Motor neuron (in vitro differentiated cells): ENCODE measurements at regions not wholly inside any gene's neighbourhood (a gene's known extent, or its start where the extent isn't known, plus 50 kb on each side); places are given as distances from the start of the nearest gene placed in this dataset.
"Not testable (repeated sequence)": the region's sequence is repeated elsewhere in the genome, so short reads cannot be mapped to it uniquely, and the experiment has no call there.

Source experiments
- ATAC-seq, 8 experiments: fragments of 200-7000 bp; cut with Tn5 transposase; replicated peaks in 6 of 8; 2 replicates each; pipeline ENCODE4 v1.8.0; 2021; ENCODE audit warnings: mild to moderate bottlenecking in 8 of 8, moderate library complexity in 8 of 8
- H3K27ac ChIP-seq, 2 donors: fragments of 250-450 bp; sonication (Bioruptor Pico); 2 replicates each; pipeline ENCODE4 v1.9.0; 2021; ENCODE audit warnings: antibody characterized with exemption in 2 of 2, mild to moderate bottlenecking in 2 of 2, moderate library complexity in 1 of 2
- H3K4me1 ChIP-seq, 2 donors: fragments of 250-450 bp; sonication (Bioruptor Pico); replicated peaks in 1 of 2; 2 replicates each; pipeline ENCODE4 v1.6.1; 2021; ENCODE audit warnings: antibody characterized with exemption in 2 of 2, mild to moderate bottlenecking in 2 of 2, moderate library complexity in 1 of 2
- H3K4me3 ChIP-seq, 5 donors: fragments of 250-450 bp; sonication (Bioruptor Pico); 2 replicates each; pipeline ENCODE4 v1.9.0; 2021; ENCODE audit warnings: antibody characterized with exemption in 5 of 5, mild to moderate bottlenecking in 5 of 5, moderate library complexity in 4 of 5
- WGBS, 10 experiments: fragments of 450-650 bp; shearing (Covaris generic); methylation state at CpG; one replicate each; pipeline ENCODE4 v1.0.0; 2022; 5-methylcytosine and 5-hydroxymethylcytosine counted together
- in situ Hi-C, 9 experiments: fragments of 400-800 bp; cut with MboI; loops; one replicate each; pipeline ENCODE4 v1.15.0; 2021; ENCODE audit warnings: low sequenced_read_pairs in 9 of 9, low pct_unique_long_range_greater_than_20kb in 2 of 9; ENCODE audit not compliant: unreplicated experiment in 9 of 9

- Histone ChIP-seq H3K4me1 (no peaks in the 10 kb centered on the region), H3K4me3 (no peak overlapping the region), H3K27ac (no peak overlapping the region)
- in situ Hi-C loops: no loop called here
- WGBS, 10 experiments: 72 to 100% (median 86%) methylated on average over 2 to 9 of the region's 10 CpGs; no CpG with 5 or more reads in 2 of the 10 experiments
- no peak for ATAC-seq
These were observed 120.7 kb downstream of the CYP26B1 start for GRCh38 chr2:72026819-72027425.

GRCh38 chr2:72024451-72025175 lies 123.0 kb downstream of the CYP26B1 start:
- no peak for ATAC-seq
- Histone ChIP-seq H3K4me3 (no peak overlapping the region), H3K4me1 (no peaks in the 10 kb centered on the region), H3K27ac (no peak overlapping the region)
- WGBS, 10 experiments: 60 to 100% (median 80%) methylated on average over 1 to 2 of the region's 16 CpGs; no CpG with 5 or more reads in 5 of the 10 experiments
- in situ Hi-C loops: no loop called here

- Histone ChIP-seq H3K4me1 (no peaks in the 10 kb centered on the region), H3K4me3 (no peak overlapping the region), H3K27ac (no peak overlapping the region)
- no peak for ATAC-seq
- in situ Hi-C loops: no loop called here
- WGBS, 10 experiments: 80 to 100% (median 100%) methylated on average over 1 to 2 of the region's 7 CpGs; no CpG with 5 or more reads in 6 of the 10 experiments
These were observed 123.8 kb downstream of the CYP26B1 start for GRCh38 chr2:72023678-72024390.

- WGBS, 10 experiments: no CpG with 5 or more reads among the region's 16 CpGs
- ATAC-seq, H3K4me1 ChIP-seq, H3K27ac ChIP-seq, H3K4me3 ChIP-seq, in situ Hi-C loops: not testable (repeated sequence)
These were observed 126.3 kb downstream of the CYP26B1 start for GRCh38 chr2:72021371-72021770.

- no peak for ATAC-seq
- Histone ChIP-seq H3K27ac (no peak overlapping the region), H3K4me3 (no peak overlapping the region), H3K4me1 (no peaks in the 10 kb centered on the region)
- WGBS, 10 experiments: 20 to 100% (median 42%) methylated on average over 1 of the region's 1 CpG; no CpG with 5 or more reads in 4 of the 10 experiments
- in situ Hi-C loops: no loop called here
These were observed 132.4 kb downstream of the CYP26B1 start for GRCh38 chr2:72015266-72015665.

- 78 to 100% (median 100%) methylated on average over 1 of the region's 1 CpG; no CpG with 5 or more reads in 4 of the 10 experiments for WGBS, 10 experiments
- Histone ChIP-seq H3K4me1 (no peaks in the 10 kb centered on the region), H3K27ac (no peak overlapping the region), H3K4me3 (no peak overlapping the region)
- in situ Hi-C loops: no loop called here
- ATAC-seq: peak in 3 of 8 experiments; percentile 64 to 90 (median 78)
These were observed 132.8 kb downstream of the CYP26B1 start for GRCh38 chr2:72014831-72015230.

- no peak overlapping the region for H3K27ac ChIP-seq
- no peak overlapping the region for H3K4me3 ChIP-seq
- H3K4me1 ChIP-seq: no peaks in the 10 kb centered on the region
- WGBS, 10 experiments: 88 to 100% (median 93%) methylated on average over 1 to 4 of the region's 6 CpGs; no CpG with 5 or more reads in 6 of the 10 experiments
- in situ Hi-C loops: no loop called here
- ATAC-seq: no peak
These were observed 133.9 kb downstream of the CYP26B1 start for GRCh38 chr2:72013726-72014125.

GRCh38 chr2:72012886-72013574 lies 134.6 kb downstream of the CYP26B1 start:
- Histone ChIP-seq H3K4me1 (no peaks in the 10 kb centered on the region), H3K4me3 (no peak overlapping the region), H3K27ac (no peak overlapping the region)
- in situ Hi-C loops: no loop called here
- WGBS, 10 experiments: 86% methylated on average over 6 of the region's 9 CpGs; no CpG with 5 or more reads in 9 of the 10 experiments
- peak; percentile 10 to 96 (median 76) for ATAC-seq

GRCh38 chr2:72011791-72012190 lies 135.9 kb downstream of the CYP26B1 start:
- no peak for ATAC-seq
- WGBS, 10 experiments: 60 to 100% (median 75%) methylated on average over 1 to 6 of the region's 6 CpGs; no CpG with 5 or more reads in 2 of the 10 experiments
- in situ Hi-C loops: no loop called here
- no peak overlapping the region for H3K4me3 ChIP-seq
- H3K4me1 ChIP-seq: no peaks in the 10 kb centered on the region
- no peak overlapping the region for H3K27ac ChIP-seq

- H3K27ac ChIP-seq: no peak overlapping the region
- WGBS, 10 experiments: 80 to 89% (median 83%) methylated on average over 1 to 3 of the region's 3 CpGs; no CpG with 5 or more reads in 7 of the 10 experiments
- ATAC-seq: no peak
- no peaks in the 10 kb centered on the region for H3K4me1 ChIP-seq
- in situ Hi-C loops: no loop called here
- H3K4me3 ChIP-seq: no peak overlapping the region
These were observed 136.3 kb downstream of the CYP26B1 start for GRCh38 chr2:72011370-72011689.

- no peak for ATAC-seq
- in situ Hi-C loops: no loop called here
- no peak overlapping the region for H3K4me3 ChIP-seq
- 50 to 100% (median 75%) methylated on average over 1 to 8 of the region's 13 CpGs; no CpG with 5 or more reads in 1 of the 10 experiments for WGBS, 10 experiments
- H3K27ac ChIP-seq: no peak overlapping the region
- no peaks in the 10 kb centered on the region for H3K4me1 ChIP-seq
These were observed 136.9 kb downstream of the CYP26B1 start for GRCh38 chr2:72010647-72011369.

- in situ Hi-C loops: no loop called here
- 40 to 100% (median 80%) methylated on average over 1 to 7 of the region's 10 CpGs; no CpG with 5 or more reads in 2 of the 10 experiments for WGBS, 10 experiments
- no peaks in the 10 kb centered on the region for H3K4me1 ChIP-seq
- ATAC-seq: no peak
- H3K4me3 ChIP-seq: no peak overlapping the region
- H3K27ac ChIP-seq: no peak overlapping the region
These were observed 139.1 kb downstream of the CYP26B1 start for GRCh38 chr2:72008608-72009007.
